Ishikawa (cell line): ENCODE measurements at regions not wholly inside any gene's neighbourhood (a gene's known extent, or its start where the extent isn't known, plus 50 kb on each side); places are given as distances from the start of the nearest gene placed in this dataset.

Experiments used
- CEBPB ChIP-seq: IDR thresholded peaks from 2 replicates; pipeline ENCODE4 v1.6.1; 2012
- CREB1 ChIP-seq: IDR thresholded peaks from 2 replicates; pipeline ENCODE4 v1.6.1; 2012; ENCODE audit warnings: low read depth
- EGR1 ChIP-seq: IDR thresholded peaks from 2 replicates; pipeline ENCODE4 v1.6.1; 2012
- EP300 ChIP-seq: IDR thresholded peaks from 2 replicates; pipeline ENCODE4 v1.6.1; 2012; ENCODE audit warnings: borderline replicate concordance
- FOXM1 ChIP-seq: IDR thresholded peaks from 2 replicates; pipeline ENCODE4 v1.6.1; 2012; ENCODE audit warnings: low read depth, borderline replicate concordance
- MAX ChIP-seq: IDR thresholded peaks from 2 replicates; pipeline ENCODE4 v1.6.1; 2012
- NFIC ChIP-seq: IDR thresholded peaks from 2 replicates; pipeline ENCODE4 v1.6.1; 2012
- RAD21 ChIP-seq: IDR thresholded peaks from 2 replicates; pipeline ENCODE4 v1.6.1; 2012; ENCODE audit warnings: low read depth
- REST ChIP-seq: IDR thresholded peaks from 2 replicates; pipeline ENCODE4 v1.6.1; 2012; ENCODE audit warnings: low read depth, mild to moderate bottlenecking
- TAF1 ChIP-seq: IDR thresholded peaks from 2 replicates; pipeline ENCODE4 v1.6.1; 2012; ENCODE audit warnings: low read depth, mild to moderate bottlenecking
- TCF12 ChIP-seq: IDR thresholded peaks from 2 replicates; pipeline ENCODE4 v1.6.1; 2012; ENCODE audit warnings: low read depth
- TEAD4 ChIP-seq: IDR thresholded peaks from 2 replicates; pipeline ENCODE4 v1.6.1; 2012
- USF1 ChIP-seq: IDR thresholded peaks from 2 replicates; pipeline ENCODE4 v1.6.1; 2012
- YY1 ChIP-seq: IDR thresholded peaks from 2 replicates; pipeline ENCODE4 v1.6.1; 2012; ENCODE audit warnings: low read depth
- ZBTB7A ChIP-seq: IDR thresholded peaks from 2 replicates; pipeline ENCODE4 v1.6.1; 2012; ENCODE audit warnings: low read depth

- TF ChIP-seq MAX, result no peak
Measured at GRCh38 chr4:180407275-180407885, 1835.8 kb upstream of the TENM3 start.

GRCh38 chr4:180418819-180419531, 1824.2 kb upstream of the TENM3 start:
- no peak for TF ChIP-seq NFIC
- no peak for TF ChIP-seq YY1
- no peak for TF ChIP-seq RAD21
- TF ChIP-seq CEBPB, result no peak
- TF ChIP-seq TEAD4, result no peak
- TF ChIP-seq CREB1, result no peak
- TF ChIP-seq EGR1, result no peak
- TF ChIP-seq ZBTB7A, result no peak
- TF ChIP-seq EP300, result no peak
- TF ChIP-seq FOXM1, result no peak
- TF ChIP-seq TAF1, result no peak
- TF ChIP-seq TCF12, result no peak
- no peak for TF ChIP-seq MAX
- TF ChIP-seq REST, result no peak
- no peak for TF ChIP-seq USF1

- TF ChIP-seq NFIC (no peak), EGR1 (no peak), USF1 (no peak), RAD21 (no peak), EP300 (no peak), FOXM1 (no peak), YY1 (no peak), TEAD4 (no peak), MAX (no peak), ZBTB7A (no peak), TAF1 (no peak), TCF12 (no peak), CEBPB (no peak), CREB1 (no peak), REST (no peak)
Measured at GRCh38 chr4:180422989-180423711, 1820.1 kb upstream of the TENM3 start.

GRCh38 chr4:180423712-180424057, 1819.5 kb upstream of the TENM3 start:
- TF ChIP-seq EP300, result no peak
- TF ChIP-seq TEAD4, result no peak
- no peak for TF ChIP-seq EGR1

- no peak for TF ChIP-seq USF1
- TF ChIP-seq TEAD4, result no peak
- TF ChIP-seq REST, result no peak
- TF ChIP-seq TCF12, result no peak
- no peak for TF ChIP-seq FOXM1
- TF ChIP-seq EP300, result no peak
- TF ChIP-seq NFIC, result no peak
- no peak for TF ChIP-seq MAX
- no peak for TF ChIP-seq EGR1
- TF ChIP-seq RAD21, result no peak
- TF ChIP-seq ZBTB7A, result no peak
- no peak for TF ChIP-seq YY1
- TF ChIP-seq TAF1, result no peak
Measured at GRCh38 chr4:180426938-180427337, 1816.3 kb upstream of the TENM3 start.
